HepG2 (cell line): ENCODE measurements at regions not wholly inside any gene's neighbourhood (a gene's known extent, or its start where the extent isn't known, plus 50 kb on each side); places are given as distances from the start of the nearest gene placed in this dataset.

Experiments
- CHD4 ChIP-seq: fragments of 200-600 bp; sonication (generic); IDR thresholded peaks from 2 replicates; pipeline ENCODE4 v1.7.0; 2017; ENCODE audit warnings: mild to moderate bottlenecking, low read length, borderline replicate concordance
- DNMT3B ChIP-seq: conservative IDR thresholded peaks from 2 replicates; pipeline ENCODE4 v1.6.1; 2016; ENCODE audit warnings: missing biosample characterization, control low read depth
- MXD4 ChIP-seq: IDR thresholded peaks from 2 replicates; pipeline ENCODE4 v1.6.1; 2016; ENCODE audit warnings: mild to moderate bottlenecking, missing biosample characterization, missing genetic modification reagents
- NFAT5 ChIP-seq: sonication (generic); formaldehyde crosslinking; IDR thresholded peaks from 2 replicates; pipeline ENCODE4 v1.4.0; 2020; ENCODE audit warnings: missing genetic modification reagents
- REPIN1 ChIP-seq: sonication (generic); formaldehyde crosslinking; IDR thresholded peaks from 2 replicates; pipeline ENCODE4 v1.8.0; 2022; ENCODE audit warnings: missing genetic modification reagents, low read depth, mild to moderate bottlenecking, borderline replicate concordance
- REXO4 ChIP-seq: sonication (generic); formaldehyde crosslinking; IDR thresholded peaks from 2 replicates; pipeline ENCODE4 v1.8.0; 2022; ENCODE audit warnings: missing genetic modification reagents, mild to moderate bottlenecking, borderline replicate concordance
- SP5 ChIP-seq: IDR thresholded peaks from 2 replicates; pipeline ENCODE4 v1.6.1; 2016; ENCODE audit warnings: low read depth, borderline replicate concordance
- THAP11 ChIP-seq: IDR thresholded peaks from 2 replicates; pipeline ENCODE4 v1.6.1; 2016; ENCODE audit warnings: missing biosample characterization, missing genetic modification reagents
- XRCC5 ChIP-seq: fragments of 200-400 bp; formaldehyde crosslinking; optimal IDR thresholded peaks from 2 replicates; pipeline ENCODE3; 2017; ENCODE audit warnings: mild to moderate bottlenecking, low read length
- ZBTB43 ChIP-seq: sonication (generic); formaldehyde crosslinking; conservative IDR thresholded peaks from 2 replicates; pipeline ENCODE4 v1.4.0; 2020; ENCODE audit warnings: missing genetic modification reagents
- ZNF17 ChIP-seq: sonication (generic); formaldehyde crosslinking; IDR thresholded peaks from 2 replicates; pipeline ENCODE4 v1.5.0; 2020; ENCODE audit warnings: mild to moderate bottlenecking, missing genetic modification reagents
- ZNF546 ChIP-seq: sonication (generic); formaldehyde crosslinking; conservative IDR thresholded peaks from 2 replicates; pipeline ENCODE4 v1.8.1; 2023; ENCODE audit warnings: mild to moderate bottlenecking, missing genetic modification reagents
- ZNF557 ChIP-seq: sonication (generic); formaldehyde crosslinking; IDR thresholded peaks from 2 replicates; pipeline ENCODE4 v1.4.0; 2020; ENCODE audit warnings: missing genetic modification reagents

- TF ChIP-seq NFAT5 (CRISPR knock-in tag), result no peak
- TF ChIP-seq ZNF546 (CRISPR knock-in tag), result no peak
- TF ChIP-seq CHD4, result no peak
- TF ChIP-seq DNMT3B (CRISPR knock-in tag), result no peak
- no peak for TF ChIP-seq XRCC5
- no peak for TF ChIP-seq REXO4 (CRISPR knock-in tag)
- no peak for TF ChIP-seq MXD4 (CRISPR knock-in tag)
- TF ChIP-seq ZNF17 (CRISPR knock-in tag), result no peak
- no peak for TF ChIP-seq REPIN1 (CRISPR knock-in tag)
- no peak for TF ChIP-seq ZNF557 (CRISPR knock-in tag)
- TF ChIP-seq ZBTB43 (CRISPR knock-in tag), result no peak
- no peak for TF ChIP-seq THAP11
- no peak for TF ChIP-seq SP5
Measured at GRCh38 chrX:22329783-22330182, 57.1 kb downstream of the CBLL2 start (continued).
